GM23338 (cell line): ENCODE measurements at regions not wholly inside any gene's neighbourhood (a gene's known extent, or its start where the extent isn't known, plus 50 kb on each side); places are given as distances from the start of the nearest gene placed in this dataset.

Experiments
- CREB1 ChIP-seq: fragments of 250-450 bp; sonication (Bioruptor Pico); IDR thresholded peaks from 2 replicates; pipeline ENCODE4 v1.5.0; 2020; ENCODE audit warnings: low read depth, mild to moderate bottlenecking, moderate library complexity
- CTCF ChIP-seq, 2 experiments: fragments of 200-600 bp in 1 of 2; sonication (generic) in 1 of 2; conservative IDR thresholded peaks; 2 replicates each; pipeline versions ENCODE4 v1.5.1 to v1.6.1; 2016 to 2017; ENCODE audit warnings: antibody characterized with exemption in 2 of 2, low read depth in 2 of 2, mild to moderate bottlenecking in 2 of 2, moderate library complexity in 1 of 2
- ETS1 ChIP-seq: IDR thresholded peaks from 2 replicates; pipeline ENCODE4 v1.6.1; 2016; ENCODE audit warnings: antibody characterized with exemption

- TF ChIP-seq ETS1 = no peak
- TF ChIP-seq CTCF (conservative IDR thresholded peaks at IDR 0.05; ENCODE audit: low read depth in 2 of 2) = no peak
- TF ChIP-seq CREB1 (CRISPR knock-in tag) = no peak
Measured at GRCh38 chr9:26789959-26790358, 102.6 kb downstream of the CAAP1 start.
